WI38 (cell line): ENCODE measurements at regions not wholly inside any gene's neighbourhood (a gene's known extent, or its start where the extent isn't known, plus 50 kb on each side); places are given as distances from the start of the nearest gene placed in this dataset.

Source experiments
- H3K4me3 ChIP-seq: 2 replicates; pipeline ENCODE4 v1.5.1; 2011; ENCODE audit warnings: low read depth, mild to moderate bottlenecking, control low read depth, low read length
- CTCF ChIP-seq: IDR thresholded peaks from 2 replicates; pipeline ENCODE4 v1.5.1; 2012; ENCODE audit warnings: low read depth, mild to moderate bottlenecking, control low read depth, low read length

DNA sequence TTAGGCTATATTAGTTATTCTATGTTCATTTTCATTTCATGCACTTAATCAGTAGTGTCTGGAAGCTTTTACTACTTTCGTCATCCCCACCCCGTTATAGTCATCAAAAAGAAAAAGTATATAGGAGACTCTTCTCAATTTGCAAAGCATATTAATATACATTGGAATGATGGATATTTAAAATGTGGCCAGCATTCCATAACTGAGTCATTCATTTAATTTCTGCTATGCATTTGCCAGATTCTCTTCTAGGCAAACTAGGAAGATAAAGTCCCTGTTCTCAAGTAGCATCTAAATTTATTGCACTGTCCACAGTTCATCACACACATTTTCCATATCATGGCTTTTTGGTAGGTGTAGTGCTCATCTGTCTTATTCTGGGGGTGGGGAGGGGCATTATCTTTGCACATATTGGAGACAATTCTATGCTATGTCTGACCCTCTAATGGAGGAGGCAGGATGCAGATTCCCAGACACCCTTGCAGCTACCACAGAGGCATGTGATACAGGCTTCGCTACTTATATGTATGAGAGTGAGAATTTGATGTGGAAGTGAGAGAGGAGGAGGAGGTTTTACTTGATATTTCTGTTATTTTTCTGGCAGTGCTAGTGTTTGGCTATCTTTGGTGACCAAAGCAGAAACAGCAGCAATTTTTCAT, 125.8 kb downstream of the CTH start:
- no peak overlapping the region for H3K4me3 ChIP-seq
- no peak for TF ChIP-seq CTCF

GRCh38 chr1:70537788-70538187, 126.7 kb downstream of the CTH start:
- TF ChIP-seq CTCF, result no peak
- H3K4me3 ChIP-seq, result no peak overlapping the region

- no peak overlapping the region for H3K4me3 ChIP-seq
- no peak for TF ChIP-seq CTCF
Measured at GRCh38 chr1:70542030-70542429, 131.0 kb downstream of the CTH start.

- no peak overlapping the region for H3K4me3 ChIP-seq
- TF ChIP-seq CTCF, result no peak
Measured at GRCh38 chr1:70542856-70543255, 131.8 kb downstream of the CTH start.

DNA sequence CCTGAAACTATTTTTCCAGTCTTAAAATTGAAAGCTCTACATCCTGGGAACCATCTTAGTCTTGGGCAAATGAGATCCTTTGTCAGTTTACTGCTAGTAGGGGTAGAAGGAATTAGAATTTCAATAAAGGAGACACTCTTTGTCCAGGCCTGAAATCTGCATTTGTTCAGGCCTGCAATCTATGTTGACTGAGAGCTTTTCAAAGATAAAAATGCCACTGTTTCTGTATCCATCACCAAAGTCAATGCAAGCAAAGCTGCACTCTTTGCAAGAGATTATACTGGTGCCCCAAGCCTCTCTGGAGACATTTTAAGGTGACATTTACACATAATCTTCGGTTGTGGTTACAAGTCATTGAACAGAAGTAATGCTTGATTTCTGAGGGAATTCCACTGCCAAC, 135.7 kb downstream of the CTH start:
- TF ChIP-seq CTCF, result no peak
- H3K4me3 ChIP-seq, result no peak overlapping the region

GRCh38 chr1:70552662-70553566, 141.8 kb downstream of the CTH start:
- H3K4me3 ChIP-seq, result no peak overlapping the region
- no peak for TF ChIP-seq CTCF

DNA sequence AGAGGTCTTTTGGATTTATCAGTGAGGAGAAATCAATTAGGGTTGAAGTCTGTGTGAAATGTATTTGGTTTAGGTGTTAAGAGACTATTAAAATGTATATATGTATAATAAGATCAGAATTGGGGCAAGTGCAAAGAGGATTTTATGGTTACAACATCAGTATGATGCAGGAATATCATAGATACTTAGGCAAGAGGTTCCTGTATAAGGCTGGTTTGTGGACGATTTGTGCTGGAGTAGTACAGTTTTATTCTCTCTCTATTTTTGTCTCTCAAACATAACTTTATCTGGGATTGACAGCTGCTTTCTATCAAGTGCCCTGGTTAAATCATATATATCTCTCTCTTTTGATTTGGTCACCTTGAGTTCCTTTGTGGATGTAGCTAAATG, 142.5 kb downstream of the CTH start:
- no peak overlapping the region for H3K4me3 ChIP-seq
- TF ChIP-seq CTCF, result no peak
